Cardiac fibroblast (primary cell): ENCODE measurements at regions not wholly inside any gene's neighbourhood (a gene's known extent, or its start where the extent isn't known, plus 50 kb on each side); places are given as distances from the start of the nearest gene placed in this dataset.

ENCODE experiments used
- DNase-seq, 2 donors: peaks; one replicate each; pipeline versions ENCODE4 v3.0.0 to v3.0.0-alpha.2; 2010; ENCODE audit warnings: low read depth in 2 of 2
- H3K4me3 ChIP-seq, 2 donors: replicated peaks in 1 of 2; 1 replicate in 1 of 2; 2 replicates in 1 of 2; pipeline ENCODE4 v1.5.1; 2011; ENCODE audit warnings: low read depth in 2 of 2, low read length in 2 of 2, mild to moderate bottlenecking in 2 of 2, moderate library complexity in 1 of 2
- CTCF ChIP-seq: IDR thresholded peaks from one replicate; pipeline ENCODE4 v1.5.1; 2011; ENCODE audit warnings: low read depth, mild to moderate bottlenecking, low read length, inconsistent platforms

- no peak overlapping the region for H3K4me3 ChIP-seq
- DNase-seq, result no peak
- TF ChIP-seq CTCF, result no peak
These were observed 656.9 kb downstream of the TSN start for GRCh38 chr2:122412360-122412759.

- no peak for TF ChIP-seq CTCF
- peak in 1 of 2 donors; percentile 32 for DNase-seq
- no peak overlapping the region for H3K4me3 ChIP-seq
These were observed 659.5 kb downstream of the TSN start for GRCh38 chr2:122414902-122415301.

GRCh38 chr2:122417114-122417513, 661.7 kb downstream of the TSN start:
- DNase-seq, result no peak
- no peak overlapping the region for H3K4me3 ChIP-seq
- TF ChIP-seq CTCF, result no peak

GRCh38 chr2:122421775-122422174, 666.3 kb downstream of the TSN start:
- no peak overlapping the region for H3K4me3 ChIP-seq
- no peak for TF ChIP-seq CTCF
- peak; percentile 3 to 24 for DNase-seq

- no peak overlapping the region for H3K4me3 ChIP-seq
- TF ChIP-seq CTCF, result no peak
- DNase-seq, result peak; percentile 36 to 45
These were observed 667.0 kb downstream of the TSN start for GRCh38 chr2:122422384-122422991.

- no peak for TF ChIP-seq CTCF
- H3K4me3 ChIP-seq, result no peak overlapping the region
- no peak for DNase-seq
These were observed 668.5 kb downstream of the TSN start for GRCh38 chr2:122423934-122424333.

GRCh38 chr2:122433123-122433754, 677.8 kb downstream of the TSN start:
- no peak overlapping the region for H3K4me3 ChIP-seq
- DNase-seq, result no peak
- TF ChIP-seq CTCF, result no peak
